ENCODE measurements at regions not wholly inside any gene's neighbourhood (a gene's known extent, or its start where the extent isn't known, plus 50 kb on each side); places are given as distances from the start of the nearest gene placed in this dataset.

DNA sequence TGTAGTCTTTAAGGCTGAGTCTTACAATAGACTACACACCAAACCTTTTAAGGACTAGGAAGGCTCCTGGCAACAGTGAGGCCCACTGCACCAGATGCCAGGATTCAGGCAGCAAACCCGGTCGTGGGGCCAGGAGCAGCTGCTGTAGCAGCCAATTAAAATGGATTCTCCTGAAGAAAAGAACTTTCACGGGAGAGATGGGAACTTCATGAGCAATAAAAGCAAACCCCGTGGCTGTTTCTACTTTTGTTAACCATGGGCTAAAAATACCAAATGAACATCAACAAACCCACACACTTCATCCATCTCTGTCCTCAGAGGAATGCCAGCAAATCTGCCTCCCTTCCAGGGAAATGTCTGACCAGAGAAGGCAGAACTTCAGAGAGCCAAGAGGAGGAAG, 101.4 kb downstream of the BTC start:
- no peak overlapping the region for H3K27ac ChIP-seq
- TF ChIP-seq, protein P1, sequence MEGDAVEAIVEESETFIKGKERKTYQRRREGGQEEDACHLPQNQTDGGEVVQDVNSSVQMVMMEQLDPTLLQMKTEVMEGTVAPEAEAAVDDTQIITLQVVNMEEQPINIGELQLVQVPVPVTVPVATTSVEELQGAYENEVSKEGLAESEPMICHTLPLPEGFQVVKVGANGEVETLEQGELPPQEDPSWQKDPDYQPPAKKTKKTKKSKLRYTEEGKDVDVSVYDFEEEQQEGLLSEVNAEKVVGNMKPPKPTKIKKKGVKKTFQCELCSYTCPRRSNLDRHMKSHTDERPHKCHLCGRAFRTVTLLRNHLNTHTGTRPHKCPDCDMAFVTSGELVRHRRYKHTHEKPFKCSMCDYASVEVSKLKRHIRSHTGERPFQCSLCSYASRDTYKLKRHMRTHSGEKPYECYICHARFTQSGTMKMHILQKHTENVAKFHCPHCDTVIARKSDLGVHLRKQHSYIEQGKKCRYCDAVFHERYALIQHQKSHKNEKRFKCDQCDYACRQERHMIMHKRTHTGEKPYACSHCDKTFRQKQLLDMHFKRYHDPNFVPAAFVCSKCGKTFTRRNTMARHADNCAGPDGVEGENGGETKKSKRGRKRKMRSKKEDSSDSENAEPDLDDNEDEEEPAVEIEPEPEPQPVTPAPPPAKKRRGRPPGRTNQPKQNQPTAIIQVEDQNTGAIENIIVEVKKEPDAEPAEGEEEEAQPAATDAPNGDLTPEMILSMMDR (IDR thresholded peaks at IDR 0.05) = no peak
- no peak for TF ChIP-seq ZFX (IDR thresholded peaks at IDR 0.05; ENCODE audit: borderline replicate concordance)
